ENCODE measurements at regions not wholly inside any gene's neighbourhood (a gene's known extent, or its start where the extent isn't known, plus 50 kb on each side); places are given as distances from the start of the nearest gene placed in this dataset.
"Not testable (repeated sequence)": the region's sequence is repeated elsewhere in the genome, so short reads cannot be mapped to it uniquely, and the experiment has no call there.

DNA sequence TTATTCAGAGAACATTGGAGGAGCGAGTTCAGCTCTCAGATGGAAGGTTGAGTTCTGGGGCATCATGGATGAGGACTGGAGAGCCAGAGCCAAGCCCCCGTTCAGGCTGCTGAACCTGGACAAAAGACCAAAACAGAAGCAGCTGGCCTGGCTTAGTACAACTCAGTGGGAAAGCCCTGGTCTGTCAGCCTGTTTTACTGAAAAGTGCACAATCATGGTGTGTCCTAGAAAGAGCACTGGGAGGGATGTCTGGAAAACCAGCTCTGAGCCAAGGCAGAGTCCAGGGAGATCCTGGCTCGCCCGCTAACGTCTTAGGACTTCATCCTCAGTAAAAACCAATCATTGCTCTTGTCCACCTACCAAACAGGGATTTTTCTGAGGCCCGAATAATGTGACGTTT, 129.7 kb upstream of the MTLN start:
- not testable (repeated sequence) for DNase-seq; H3K27ac ChIP-seq (ENCODE audit: low read depth in 1 of 3, low read length in 2 of 3); FAIRE-seq; H3K4me1 ChIP-seq (ENCODE audit: control insufficient read depth in 3 of 3, insufficient read depth in 2 of 3, low read depth in 1 of 3, low read length in 2 of 3); H3K4me3 ChIP-seq (ENCODE audit: low read depth in 1 of 3, low read length in 3 of 3); H3K9me3 ChIP-seq (ENCODE audit: control insufficient read depth in 2 of 2, insufficient read depth in 1 of 2, low read depth in 1 of 2, low read length in 1 of 2); H3K36me3 ChIP-seq (ENCODE audit: control insufficient read depth in 3 of 3, insufficient read depth in 2 of 3, low read depth in 1 of 3, low read length in 3 of 3); H3K27me3 ChIP-seq (ENCODE audit: control insufficient read depth in 3 of 3, insufficient read depth in 3 of 3, low read length in 3 of 3)
- WGBS, 3 donors: 71 to 79% (median 79%) methylated on average over 3 of the region's 7 CpGs

DNA sequence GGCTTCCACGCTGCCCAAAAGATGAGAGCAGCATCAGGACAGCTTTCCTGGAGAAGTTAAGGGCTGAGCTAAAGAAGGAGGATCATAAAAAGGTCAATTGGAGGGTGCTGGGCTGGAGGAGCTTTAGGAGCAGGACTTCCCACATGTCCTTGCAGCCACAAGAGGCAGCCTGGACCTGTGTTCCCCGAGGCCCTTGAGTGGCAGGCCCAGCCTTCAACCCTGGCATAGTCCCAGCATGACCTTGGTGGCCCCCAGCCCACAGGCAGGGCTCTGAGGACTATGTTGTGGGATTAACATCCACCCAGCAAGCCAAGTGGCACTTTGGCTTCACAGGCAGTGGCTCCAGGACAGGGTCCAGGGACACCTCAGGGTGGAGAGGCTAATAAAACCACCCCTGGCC, 126.8 kb upstream of the MTLN start:
- not testable (repeated sequence) for FAIRE-seq; H3K27ac ChIP-seq (ENCODE audit: low read depth in 1 of 3, low read length in 2 of 3); H3K27me3 ChIP-seq (ENCODE audit: control insufficient read depth in 3 of 3, insufficient read depth in 3 of 3, low read length in 3 of 3); H3K4me1 ChIP-seq (ENCODE audit: control insufficient read depth in 3 of 3, insufficient read depth in 2 of 3, low read depth in 1 of 3, low read length in 2 of 3); H3K36me3 ChIP-seq (ENCODE audit: control insufficient read depth in 3 of 3, insufficient read depth in 2 of 3, low read depth in 1 of 3, low read length in 3 of 3); H3K9me3 ChIP-seq (ENCODE audit: control insufficient read depth in 2 of 2, insufficient read depth in 1 of 2, low read depth in 1 of 2, low read length in 1 of 2); H3K4me3 ChIP-seq (ENCODE audit: low read depth in 1 of 3, low read length in 3 of 3); DNase-seq
- WGBS, 3 donors: no CpG with 5 or more reads among the region's 2 CpGs

DNA sequence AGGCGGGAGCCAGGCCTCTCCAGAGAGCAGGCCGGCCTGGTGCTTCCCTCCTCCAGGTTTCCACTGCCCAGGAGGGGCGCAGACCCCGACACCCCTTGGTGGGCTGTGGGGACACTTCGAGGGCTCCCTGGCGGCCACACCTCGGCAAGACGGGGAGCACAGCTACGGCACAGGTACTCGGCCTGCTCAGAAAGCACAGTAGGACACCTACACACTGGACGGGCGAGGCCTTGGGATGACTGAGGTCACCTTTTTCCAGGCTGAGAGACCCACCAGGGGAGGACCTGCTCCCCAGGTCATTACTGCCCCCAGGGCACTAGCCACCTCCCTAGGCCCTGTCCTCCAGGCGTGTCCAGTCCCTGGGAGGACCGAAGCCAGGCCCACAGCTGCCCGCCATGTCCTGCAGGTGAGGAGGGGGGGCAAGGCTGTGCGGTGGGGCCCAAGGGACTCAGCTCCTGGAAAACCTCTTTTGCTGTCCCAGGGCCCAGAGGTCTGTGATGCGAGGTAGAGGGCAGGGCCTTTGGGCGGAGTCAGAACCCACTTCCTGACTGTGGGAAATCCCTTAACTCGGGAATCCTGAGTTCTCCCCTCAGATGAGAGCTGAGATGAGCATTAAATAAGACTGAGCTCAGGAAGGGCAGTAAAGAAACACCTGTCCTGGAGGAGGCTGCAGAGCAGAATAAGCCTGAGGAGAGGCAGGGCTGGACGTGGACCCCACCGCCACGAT, 126.1 kb upstream of the MTLN start:
- not testable (repeated sequence) for FAIRE-seq; H3K9me3 ChIP-seq (ENCODE audit: control insufficient read depth in 2 of 2, insufficient read depth in 1 of 2, low read depth in 1 of 2, low read length in 1 of 2); H3K4me3 ChIP-seq (ENCODE audit: low read depth in 1 of 3, low read length in 3 of 3); H3K27me3 ChIP-seq (ENCODE audit: control insufficient read depth in 3 of 3, insufficient read depth in 3 of 3, low read length in 3 of 3); H3K36me3 ChIP-seq (ENCODE audit: control insufficient read depth in 3 of 3, insufficient read depth in 2 of 3, low read depth in 1 of 3, low read length in 3 of 3); H3K4me1 ChIP-seq (ENCODE audit: control insufficient read depth in 3 of 3, insufficient read depth in 2 of 3, low read depth in 1 of 3, low read length in 2 of 3)
- 67 to 78% (median 78%) methylated on average over 8 to 14 of the region's 22 CpGs for WGBS, 3 donors
- DNase-seq: peak; percentile 11 to 12
- H3K27ac ChIP-seq (ENCODE audit: low read depth in 1 of 3, low read length in 2 of 3): peak overlapping the region in 2 of 3 donors; percentile 68 to 71

DNA sequence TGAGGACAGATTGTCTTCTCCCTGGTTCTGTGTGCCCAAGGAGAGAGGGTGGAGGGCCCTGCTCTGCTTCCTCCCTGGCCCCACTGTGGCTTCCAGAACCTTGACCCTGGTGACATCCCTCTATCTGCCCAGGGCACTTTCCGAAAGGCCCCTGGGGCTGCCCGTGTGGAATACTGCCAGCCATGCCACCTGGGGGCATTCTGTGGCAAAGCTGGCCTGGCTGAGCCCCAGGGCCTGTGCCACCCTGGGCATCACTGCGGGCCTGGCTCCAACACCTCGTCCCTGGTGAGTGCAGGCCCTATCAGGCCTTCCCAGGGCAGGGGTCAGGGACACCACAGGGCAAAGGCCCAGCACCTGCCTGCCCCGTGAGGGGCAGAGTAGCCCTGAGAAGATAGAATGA, 123.7 kb upstream of the MTLN start:
- H3K27me3 ChIP-seq (ENCODE audit: control insufficient read depth in 3 of 3, insufficient read depth in 3 of 3, low read length in 3 of 3): not testable (repeated sequence)
- peak in 1 of 2 donors; percentile 0 for DNase-seq
- 67 to 75% (median 70%) methylated on average over 3 to 4 of the region's 5 CpGs for WGBS, 3 donors

DNA sequence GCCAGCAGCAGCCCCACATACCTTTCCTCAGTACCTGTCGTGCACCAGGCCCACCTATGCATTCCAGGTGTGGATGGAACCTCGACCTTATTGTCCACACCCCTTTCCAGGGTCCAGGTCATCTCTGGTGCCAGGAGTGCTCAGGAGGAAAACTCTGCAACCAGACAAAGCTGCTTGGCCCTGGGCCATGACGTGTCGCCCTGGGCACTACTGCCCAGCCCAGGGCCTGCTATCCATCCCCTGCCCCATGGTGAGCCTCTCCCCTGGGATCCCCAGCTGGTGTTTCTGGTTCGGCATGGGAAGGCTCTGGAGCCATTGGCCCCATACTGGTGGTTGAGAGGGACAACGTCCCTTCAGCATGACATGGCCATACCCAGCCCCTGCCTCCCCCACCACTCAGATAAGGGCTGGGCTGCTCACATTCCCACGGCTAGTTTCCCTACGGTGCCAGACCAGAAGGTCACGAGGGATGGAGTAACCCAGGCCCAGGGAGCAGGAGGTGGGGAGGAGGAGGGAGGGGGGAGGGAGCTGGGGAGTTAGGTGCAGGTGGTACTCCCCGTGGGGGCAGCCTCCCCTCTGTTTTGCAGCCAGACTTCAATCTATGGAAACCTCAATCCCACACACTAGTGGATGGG, 123.2 kb upstream of the MTLN start:
- H3K27ac ChIP-seq (ENCODE audit: low read depth in 1 of 3, low read length in 2 of 3); H3K9me3 ChIP-seq (ENCODE audit: control insufficient read depth in 2 of 2, insufficient read depth in 1 of 2, low read depth in 1 of 2, low read length in 1 of 2); DNase-seq; H3K36me3 ChIP-seq (ENCODE audit: control insufficient read depth in 3 of 3, insufficient read depth in 2 of 3, low read depth in 1 of 3, low read length in 3 of 3); FAIRE-seq; H3K4me1 ChIP-seq (ENCODE audit: control insufficient read depth in 3 of 3, insufficient read depth in 2 of 3, low read depth in 1 of 3, low read length in 2 of 3); H3K4me3 ChIP-seq (ENCODE audit: low read depth in 1 of 3, low read length in 3 of 3); H3K27me3 ChIP-seq (ENCODE audit: control insufficient read depth in 3 of 3, insufficient read depth in 3 of 3, low read length in 3 of 3): not testable (repeated sequence)
- 63 to 77% (median 73%) methylated on average over 2 of the region's 10 CpGs for WGBS, 3 donors

More for the DNA sequence above, 123.7 kb upstream of the MTLN start:
- H3K4me3 ChIP-seq (ENCODE audit: low read depth in 1 of 3, low read length in 3 of 3); FAIRE-seq; H3K9me3 ChIP-seq (ENCODE audit: control insufficient read depth in 2 of 2, insufficient read depth in 1 of 2, low read depth in 1 of 2, low read length in 1 of 2); H3K36me3 ChIP-seq (ENCODE audit: control insufficient read depth in 3 of 3, insufficient read depth in 2 of 3, low read depth in 1 of 3, low read length in 3 of 3); H3K4me1 ChIP-seq (ENCODE audit: control insufficient read depth in 3 of 3, insufficient read depth in 2 of 3, low read depth in 1 of 3, low read length in 2 of 3); H3K27ac ChIP-seq (ENCODE audit: low read depth in 1 of 3, low read length in 2 of 3): not testable (repeated sequence)

DNA sequence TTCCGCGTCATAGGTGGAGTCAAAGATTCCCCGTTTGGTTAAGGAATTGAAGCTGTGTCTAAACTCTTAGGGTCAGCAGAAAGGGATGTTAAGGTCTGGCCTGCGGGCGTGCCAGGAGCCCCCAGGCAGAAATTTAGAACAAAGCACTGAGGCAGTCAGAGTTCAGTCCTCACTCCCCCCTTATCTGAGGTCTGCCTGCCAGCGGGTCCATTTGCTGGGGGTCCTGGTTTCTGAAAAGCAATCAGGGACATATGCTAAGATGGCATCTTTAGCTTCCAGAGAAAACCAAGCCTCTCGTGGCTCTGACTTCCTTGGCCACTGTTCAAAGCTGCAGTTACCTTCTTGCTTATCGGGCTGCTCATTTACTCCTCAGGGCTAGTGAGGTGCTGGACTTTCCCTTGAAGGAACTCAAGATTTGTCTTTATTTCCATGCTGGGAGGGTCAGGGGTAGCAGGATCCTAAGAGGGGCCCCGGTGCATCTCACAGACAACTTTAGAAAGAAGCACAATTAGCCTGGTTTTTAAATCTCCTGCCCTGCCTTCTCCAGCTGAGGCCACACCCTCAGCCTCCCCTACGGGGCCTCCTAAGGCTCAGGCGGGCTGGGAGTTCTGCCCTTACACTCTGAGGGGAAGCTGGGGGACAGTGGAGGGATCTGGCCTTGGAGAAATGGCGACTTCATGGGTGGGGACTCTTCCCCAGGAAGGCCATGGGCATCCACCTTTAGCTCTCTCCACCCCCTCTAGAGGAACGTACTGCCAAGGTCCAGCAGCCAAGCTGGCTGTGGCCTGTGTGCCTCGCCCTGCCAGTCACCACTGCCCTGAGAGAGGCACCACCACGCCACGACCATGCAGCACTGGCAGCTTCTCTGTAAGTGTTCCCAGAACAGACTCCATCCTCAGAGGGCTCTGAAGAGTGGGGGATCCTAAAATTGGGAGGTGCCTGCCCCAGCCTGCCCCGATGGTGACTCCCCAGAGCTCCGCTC, 121.1 kb upstream of the MTLN start:
- FAIRE-seq; H3K27ac ChIP-seq (ENCODE audit: low read depth in 1 of 3, low read length in 2 of 3); H3K4me3 ChIP-seq (ENCODE audit: low read depth in 1 of 3, low read length in 3 of 3); H3K27me3 ChIP-seq (ENCODE audit: control insufficient read depth in 3 of 3, insufficient read depth in 3 of 3, low read length in 3 of 3); H3K9me3 ChIP-seq (ENCODE audit: control insufficient read depth in 2 of 2, insufficient read depth in 1 of 2, low read depth in 1 of 2, low read length in 1 of 2); H3K36me3 ChIP-seq (ENCODE audit: control insufficient read depth in 3 of 3, insufficient read depth in 2 of 3, low read depth in 1 of 3, low read length in 3 of 3); H3K4me1 ChIP-seq (ENCODE audit: control insufficient read depth in 3 of 3, insufficient read depth in 2 of 3, low read depth in 1 of 3, low read length in 2 of 3): not testable (repeated sequence)
- DNase-seq: peak in 1 of 2 donors; percentile 19
- WGBS, 3 donors: 82 to 93% (median 88%) methylated on average over 6 to 8 of the region's 18 CpGs

DNA sequence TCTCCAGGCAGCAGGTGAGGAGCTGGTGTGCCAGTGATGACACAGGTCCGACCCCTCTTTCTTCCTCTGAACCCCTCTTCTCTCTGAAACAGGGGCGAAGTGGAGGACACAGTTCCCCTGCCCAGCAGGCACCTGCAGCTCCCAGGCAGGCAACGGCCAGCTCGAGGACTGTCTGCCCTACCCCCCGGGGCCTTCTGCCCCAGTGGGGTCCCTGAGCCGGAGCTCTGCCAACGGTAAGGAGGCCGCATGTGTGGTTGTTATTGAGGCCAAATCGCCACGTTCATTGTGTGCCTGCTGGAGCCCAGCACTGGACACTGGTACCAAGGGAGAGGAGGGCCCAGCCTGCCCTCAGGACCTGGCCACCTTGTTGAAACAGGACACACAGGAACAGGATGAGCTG, 119.3 kb upstream of the MTLN start:
- H3K4me1 ChIP-seq (ENCODE audit: control insufficient read depth in 3 of 3, insufficient read depth in 2 of 3, low read depth in 1 of 3, low read length in 2 of 3); H3K9me3 ChIP-seq (ENCODE audit: control insufficient read depth in 2 of 2, insufficient read depth in 1 of 2, low read depth in 1 of 2, low read length in 1 of 2); H3K27me3 ChIP-seq (ENCODE audit: control insufficient read depth in 3 of 3, insufficient read depth in 3 of 3, low read length in 3 of 3); H3K4me3 ChIP-seq (ENCODE audit: low read depth in 1 of 3, low read length in 3 of 3); FAIRE-seq; H3K27ac ChIP-seq (ENCODE audit: low read depth in 1 of 3, low read length in 2 of 3); H3K36me3 ChIP-seq (ENCODE audit: control insufficient read depth in 3 of 3, insufficient read depth in 2 of 3, low read depth in 1 of 3, low read length in 3 of 3); DNase-seq: not testable (repeated sequence)
- WGBS, 3 donors: 90 to 96% (median 96%) methylated on average over 6 to 8 of the region's 10 CpGs

DNA sequence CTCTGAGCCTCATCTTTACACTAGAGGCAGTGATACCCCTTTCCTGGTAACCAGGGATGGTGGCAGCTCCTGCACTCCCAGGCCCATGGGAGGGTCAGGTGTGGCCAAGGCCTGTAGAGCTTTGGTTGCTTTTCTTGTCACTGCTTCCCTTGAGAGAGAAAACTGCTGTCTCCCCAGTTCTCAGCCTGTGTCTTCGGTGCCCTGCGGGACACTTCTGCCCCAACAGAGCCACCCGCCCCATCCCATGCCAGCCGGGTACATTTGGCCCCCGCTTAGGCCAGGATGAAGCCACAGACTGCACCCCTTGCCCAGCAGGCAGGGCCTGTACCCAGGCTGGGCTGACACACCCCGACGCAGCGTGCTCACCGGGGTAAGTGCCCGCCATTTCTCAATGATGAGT, 117.4 kb upstream of the MTLN start:
- H3K27me3 ChIP-seq (ENCODE audit: control insufficient read depth in 3 of 3, insufficient read depth in 3 of 3, low read length in 3 of 3); DNase-seq; FAIRE-seq; H3K4me3 ChIP-seq (ENCODE audit: low read depth in 1 of 3, low read length in 3 of 3); H3K36me3 ChIP-seq (ENCODE audit: control insufficient read depth in 3 of 3, insufficient read depth in 2 of 3, low read depth in 1 of 3, low read length in 3 of 3); H3K27ac ChIP-seq (ENCODE audit: low read depth in 1 of 3, low read length in 2 of 3); H3K4me1 ChIP-seq (ENCODE audit: control insufficient read depth in 3 of 3, insufficient read depth in 2 of 3, low read depth in 1 of 3, low read length in 2 of 3); H3K9me3 ChIP-seq (ENCODE audit: control insufficient read depth in 2 of 2, insufficient read depth in 1 of 2, low read depth in 1 of 2, low read length in 1 of 2): not testable (repeated sequence)
- 95 to 97% (median 96%) methylated on average over 4 to 5 of the region's 10 CpGs for WGBS, 3 donors

Data from small intestine (tissue), 7 donors.